ENCODE measurements at regions not wholly inside any gene's neighbourhood (a gene's known extent, or its start where the extent isn't known, plus 50 kb on each side); places are given as distances from the start of the nearest gene placed in this dataset.
A peak's percentile ranks its signal among the peaks of the same experiment; 100 is the strongest.

DNA sequence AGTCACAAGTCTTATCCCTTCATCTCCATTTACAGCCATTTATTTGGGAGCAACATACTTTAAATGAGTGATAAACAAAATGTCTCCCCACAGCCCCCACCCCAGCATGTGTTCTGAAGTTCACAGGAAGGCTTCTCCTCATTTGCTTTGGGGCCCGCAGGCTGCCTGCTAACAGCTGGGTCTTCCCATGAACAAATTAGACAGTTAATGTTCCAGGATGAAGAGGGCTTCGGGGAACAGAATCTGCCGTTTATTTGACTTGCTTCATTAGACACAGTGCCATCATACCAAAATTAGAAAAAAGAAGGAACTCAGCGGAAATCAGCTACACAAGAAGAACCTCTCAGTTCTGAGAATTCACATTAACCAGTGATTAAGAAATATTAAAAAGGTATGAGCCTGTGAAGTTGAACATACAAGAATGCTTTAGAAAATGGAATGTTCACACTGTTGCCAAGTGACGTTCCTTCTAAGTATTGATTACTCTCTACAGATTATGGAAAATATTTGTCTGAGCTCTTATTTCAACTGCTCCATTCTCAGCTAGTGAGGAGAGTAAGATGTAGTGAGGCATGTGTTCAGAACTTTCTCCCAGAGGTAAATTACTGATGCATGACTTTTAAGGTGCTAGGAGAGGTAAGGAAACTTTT, 107.5 kb upstream of the THBS1 start:
- DNase-seq (ENCODE audit: low spot score): no peak

DNA sequence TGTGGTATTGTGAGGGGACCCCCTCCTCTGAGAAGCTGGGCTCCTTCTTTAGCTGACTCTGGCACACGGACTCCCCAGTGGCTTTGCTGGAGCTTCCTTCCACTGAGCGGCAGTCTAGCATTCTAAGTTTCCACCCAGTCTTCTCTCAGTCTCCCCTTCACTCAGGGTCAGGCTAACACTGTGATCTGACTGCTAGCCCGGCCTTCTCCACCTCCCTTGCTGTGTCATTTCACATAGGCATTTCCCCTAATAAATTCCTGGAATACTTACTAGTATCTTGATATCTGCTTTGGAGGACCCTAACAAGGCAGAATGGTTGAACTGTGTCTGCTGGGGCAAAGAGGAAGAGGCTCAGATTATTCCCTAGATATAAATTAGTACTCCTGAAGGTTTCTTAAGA, 106.2 kb upstream of the THBS1 start:
- no peak for DNase-seq (ENCODE audit: low spot score)

DNA sequence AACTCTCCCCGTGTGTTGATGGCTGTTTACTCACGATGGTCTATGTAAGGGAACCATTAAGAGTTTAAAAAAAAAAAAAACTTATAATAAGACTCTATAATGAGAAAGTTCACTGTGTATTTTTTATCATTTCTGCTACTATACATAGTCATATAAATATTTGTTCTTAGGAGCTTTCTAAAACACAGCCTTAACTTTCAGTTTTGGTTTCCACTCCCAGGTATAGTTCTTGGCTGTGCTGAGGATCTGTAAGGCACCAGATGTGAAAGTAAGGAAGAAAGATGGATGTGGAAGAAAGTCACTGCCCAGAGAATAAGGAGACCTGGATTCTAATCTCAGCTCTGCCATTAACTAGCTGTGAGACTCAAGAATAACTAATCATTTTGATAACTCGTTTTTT, 101.9 kb upstream of the THBS1 start:
- DNase-seq (ENCODE audit: low spot score): no peak

DNA sequence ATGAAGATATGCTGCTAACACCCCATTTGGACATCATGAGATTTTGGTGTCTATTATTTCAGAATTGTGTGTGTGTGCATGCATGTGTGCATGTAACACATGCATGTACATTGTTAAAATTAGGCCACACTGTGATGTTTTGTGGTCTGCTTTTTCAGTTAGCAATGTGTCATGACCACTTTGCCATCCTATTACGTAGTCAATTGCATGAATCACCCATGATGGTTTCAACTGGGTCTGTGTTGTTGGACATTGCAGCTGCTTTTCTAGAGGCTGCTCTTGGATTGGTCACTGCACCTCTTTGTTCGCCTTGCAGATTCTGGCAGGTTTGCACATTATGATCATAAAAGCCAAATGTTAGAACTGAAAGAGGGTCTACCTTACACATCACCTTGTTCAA, 101.0 kb upstream of the THBS1 start:
- DNase-seq (ENCODE audit: low spot score): no peak

DNA sequence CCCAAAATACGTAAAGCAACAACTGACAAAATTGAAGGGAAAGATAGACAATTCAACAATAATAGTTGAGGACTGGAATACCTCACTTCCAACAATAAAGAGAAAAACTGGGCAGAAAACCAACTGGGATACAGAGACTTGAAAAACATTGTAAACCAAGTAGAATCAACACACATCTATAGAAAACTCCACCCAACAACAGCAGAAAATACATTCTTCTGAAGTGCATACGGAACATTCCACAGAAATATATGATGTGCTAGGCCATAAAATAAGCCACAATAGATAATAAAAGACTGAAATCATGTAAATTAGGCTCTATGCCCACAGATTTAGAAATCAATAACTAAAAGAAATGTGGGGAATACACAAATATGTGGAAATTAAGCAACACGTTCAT, 98.4 kb upstream of the THBS1 start:
- DNase-seq (ENCODE audit: low spot score): no peak

DNA sequence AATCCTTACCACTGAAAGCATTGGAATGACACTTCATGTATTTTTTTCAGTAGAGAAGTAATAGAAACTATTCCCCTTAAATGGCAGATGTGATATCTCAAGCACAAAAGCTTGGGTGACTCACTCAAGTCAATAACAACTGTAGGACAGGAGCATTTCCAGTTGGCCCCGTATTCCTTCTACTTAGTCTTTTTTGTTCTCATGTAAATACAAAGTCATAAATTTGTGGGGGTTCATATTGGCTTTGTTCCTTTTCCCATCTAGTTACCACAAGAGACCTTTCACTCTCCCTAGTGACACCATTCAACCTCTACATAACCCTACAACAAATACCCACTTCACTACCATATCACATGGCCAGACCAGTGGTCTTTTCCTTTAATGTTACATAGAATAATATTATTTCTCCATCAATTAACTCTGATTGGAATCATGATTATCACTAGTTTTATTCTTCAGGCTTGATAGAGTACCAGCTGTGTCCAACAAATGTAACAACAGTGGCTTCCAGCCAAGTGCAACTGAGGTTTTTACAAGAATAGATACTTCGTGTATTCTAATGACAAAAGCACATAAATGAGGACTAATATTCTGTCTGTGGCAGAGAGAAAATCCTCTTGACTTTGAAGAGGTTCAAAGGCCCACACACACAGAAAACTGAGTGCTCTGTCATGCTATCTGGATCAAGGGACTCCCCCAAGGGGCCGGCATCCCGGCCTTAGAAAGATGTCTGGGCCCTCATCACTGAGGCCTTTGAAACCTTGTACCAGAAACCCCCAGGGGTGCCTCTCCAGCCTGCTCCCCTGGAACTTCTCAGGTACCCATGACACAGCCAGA, 94.0 kb upstream of the THBS1 start:
- DNase-seq (ENCODE audit: low spot score): no peak

DNA sequence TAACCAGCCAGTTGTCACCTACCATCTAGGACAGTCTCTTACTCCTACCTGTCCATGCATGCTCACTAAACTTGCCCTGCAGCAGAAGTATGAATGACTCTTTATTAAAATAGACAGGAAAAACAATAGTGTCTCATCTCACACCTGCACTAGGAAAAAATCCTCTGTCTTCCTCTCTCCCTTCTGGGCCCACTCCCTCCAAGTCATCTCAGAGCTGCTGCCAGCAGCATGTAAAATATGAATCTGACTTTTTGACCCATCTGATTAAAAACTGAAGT, 93.5 kb upstream of the THBS1 start:
- no peak for DNase-seq (ENCODE audit: low spot score)

DNA sequence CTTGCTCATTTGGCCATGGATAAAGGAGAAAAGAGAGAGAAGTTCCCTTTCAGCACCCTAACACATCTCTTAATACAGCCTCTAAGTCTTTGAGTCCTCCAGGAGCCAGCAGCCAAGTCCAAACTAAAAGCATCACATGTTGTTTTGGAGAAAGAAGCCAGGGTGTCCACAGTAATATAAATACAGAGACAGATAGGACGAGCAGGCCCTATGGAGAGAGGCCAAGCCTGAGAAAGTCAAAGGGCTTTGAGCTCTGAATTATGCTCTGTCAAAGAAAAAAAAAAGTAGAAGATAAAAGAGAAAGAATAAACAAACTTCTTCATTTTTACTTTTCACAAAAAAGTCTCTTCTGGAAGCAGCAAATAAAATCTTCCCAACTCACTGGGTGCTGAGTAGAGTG, 92.4 kb upstream of the THBS1 start:
- DNase-seq (ENCODE audit: low spot score): peak; percentile 60

DNA sequence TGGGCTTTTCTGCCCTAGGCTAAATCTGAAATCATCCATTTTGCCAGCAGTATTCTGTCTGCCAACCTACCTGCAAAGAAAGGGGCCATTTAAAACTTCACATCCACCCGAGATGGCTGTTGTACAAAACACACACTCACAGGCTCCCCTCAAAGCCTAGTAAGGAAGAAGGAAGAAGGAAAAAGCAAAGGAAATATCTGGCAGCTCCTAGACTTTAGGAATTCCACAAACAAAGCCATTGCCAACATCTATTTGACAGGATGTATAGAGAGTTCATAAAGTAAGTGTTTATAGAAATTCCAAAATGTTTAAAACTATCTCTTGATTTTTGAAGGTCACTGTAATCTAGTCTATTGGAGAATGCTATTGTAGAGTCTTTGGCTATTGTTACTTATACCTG, 91.9 kb upstream of the THBS1 start:
- no peak for DNase-seq (ENCODE audit: low spot score)

DNA sequence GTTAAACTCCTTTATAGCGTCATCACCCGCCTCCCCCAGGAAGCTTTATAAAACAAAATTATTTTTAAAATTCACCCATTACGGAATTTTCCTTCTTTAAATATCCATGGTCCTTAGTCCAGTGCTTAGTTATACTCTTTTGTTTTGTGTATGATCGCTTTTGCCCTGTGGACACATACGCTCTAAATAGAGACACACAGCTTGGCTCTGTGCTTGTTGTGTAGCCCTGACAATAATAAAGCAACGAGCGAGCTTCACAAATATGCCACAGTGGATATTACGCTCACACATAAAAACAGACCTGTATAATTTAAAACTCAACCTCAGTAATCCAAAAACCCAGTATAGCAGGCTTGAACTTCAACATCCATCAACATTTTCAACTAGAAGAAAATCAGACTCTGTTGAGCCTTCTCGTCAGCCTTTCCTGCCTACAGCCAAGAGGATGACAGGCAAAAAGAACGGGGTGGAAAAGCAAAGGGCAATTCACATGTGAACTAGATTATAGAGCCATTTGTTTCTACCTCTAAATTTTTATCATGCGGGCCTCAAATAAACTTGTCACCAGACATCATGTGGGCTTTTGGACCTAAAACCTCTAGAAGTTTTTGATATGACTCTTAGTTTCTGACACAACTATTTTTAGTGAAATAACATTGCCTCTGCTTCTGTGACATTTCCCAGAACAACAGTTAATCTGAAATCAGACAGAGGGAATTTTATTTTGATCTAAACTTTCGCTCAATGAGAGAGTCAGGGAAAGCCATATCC, 89.6 kb upstream of the THBS1 start:
- no peak for DNase-seq (ENCODE audit: low spot score)

DNA sequence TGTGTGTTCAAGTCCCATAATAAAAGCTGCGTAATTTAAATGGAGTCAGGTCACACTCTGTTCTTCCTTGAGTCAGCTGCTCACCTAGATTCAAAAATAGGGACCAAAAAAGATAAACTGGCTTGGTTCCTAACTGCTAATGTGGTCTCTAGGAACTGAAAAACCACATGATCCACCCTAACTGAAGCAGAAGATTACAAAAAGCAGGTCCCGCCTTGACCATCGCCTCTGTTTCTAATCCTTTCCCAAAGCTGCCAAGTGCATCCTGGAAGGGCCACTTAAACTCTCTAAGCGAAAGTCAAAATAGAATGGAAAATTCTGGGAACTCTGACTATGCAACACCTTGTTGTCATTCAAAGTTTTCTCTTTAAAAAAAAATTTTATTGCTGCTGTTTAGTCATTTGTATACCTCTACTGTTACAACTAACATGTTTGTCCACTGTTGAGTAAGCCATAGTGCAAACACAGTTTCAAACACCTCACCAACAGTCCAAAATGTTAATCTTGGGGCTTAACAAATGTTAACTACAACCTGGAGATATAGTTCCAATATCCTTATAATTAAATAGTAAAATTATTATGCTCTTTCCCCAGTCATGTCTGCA, 88.9 kb upstream of the THBS1 start:
- no peak for DNase-seq (ENCODE audit: low spot score)

DNA sequence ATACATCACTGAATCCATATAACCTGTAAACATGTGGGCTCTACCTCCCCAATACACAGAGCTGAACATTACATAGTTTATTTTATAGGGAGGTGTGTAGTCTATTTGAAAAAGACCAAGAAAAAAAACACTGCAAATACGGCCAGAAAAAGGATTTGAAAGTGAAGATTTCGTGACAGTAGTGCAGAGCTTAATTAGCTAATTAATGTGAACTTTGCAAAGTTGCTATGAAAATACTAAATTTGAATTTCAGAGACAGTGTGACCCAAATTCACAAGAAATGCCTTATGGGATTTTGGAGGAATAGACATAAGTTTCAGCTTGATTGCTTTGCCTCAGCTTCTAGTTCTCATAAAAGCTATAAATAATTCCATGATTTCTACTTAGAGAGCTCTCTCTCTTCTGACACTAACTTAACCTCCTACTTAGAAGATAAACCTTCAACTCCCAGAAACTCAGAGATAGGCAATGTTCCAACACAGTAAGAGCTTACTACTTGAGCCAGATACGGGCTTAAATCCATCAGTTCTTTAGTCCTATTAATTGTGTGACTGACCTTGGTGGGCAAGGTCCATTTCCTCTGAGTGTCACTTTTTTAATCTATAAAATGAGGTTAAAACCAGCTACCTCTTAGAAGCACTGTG, 87.3 kb upstream of the THBS1 start:
- no peak for DNase-seq (ENCODE audit: low spot score)

DNA sequence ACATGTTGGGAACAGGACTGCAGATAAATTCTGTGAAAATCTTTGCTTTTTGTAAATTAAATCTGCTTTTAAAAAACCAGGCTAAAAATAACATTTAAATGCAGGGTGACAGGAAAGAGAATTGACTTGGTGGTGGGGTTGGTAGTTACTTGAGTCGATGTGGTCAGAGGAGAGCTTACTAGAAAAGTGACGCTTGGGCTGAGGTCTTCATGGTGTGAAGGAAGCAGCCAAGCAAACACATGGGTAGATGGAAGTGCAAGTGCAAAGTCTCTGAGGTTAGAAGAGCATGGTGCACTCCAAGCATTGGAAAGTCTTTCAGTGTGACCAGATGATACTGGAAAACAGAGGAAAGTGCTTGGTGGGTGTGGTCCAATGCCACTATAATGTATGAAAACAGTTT, 86.4 kb upstream of the THBS1 start:
- DNase-seq (ENCODE audit: low spot score): no peak

DNA sequence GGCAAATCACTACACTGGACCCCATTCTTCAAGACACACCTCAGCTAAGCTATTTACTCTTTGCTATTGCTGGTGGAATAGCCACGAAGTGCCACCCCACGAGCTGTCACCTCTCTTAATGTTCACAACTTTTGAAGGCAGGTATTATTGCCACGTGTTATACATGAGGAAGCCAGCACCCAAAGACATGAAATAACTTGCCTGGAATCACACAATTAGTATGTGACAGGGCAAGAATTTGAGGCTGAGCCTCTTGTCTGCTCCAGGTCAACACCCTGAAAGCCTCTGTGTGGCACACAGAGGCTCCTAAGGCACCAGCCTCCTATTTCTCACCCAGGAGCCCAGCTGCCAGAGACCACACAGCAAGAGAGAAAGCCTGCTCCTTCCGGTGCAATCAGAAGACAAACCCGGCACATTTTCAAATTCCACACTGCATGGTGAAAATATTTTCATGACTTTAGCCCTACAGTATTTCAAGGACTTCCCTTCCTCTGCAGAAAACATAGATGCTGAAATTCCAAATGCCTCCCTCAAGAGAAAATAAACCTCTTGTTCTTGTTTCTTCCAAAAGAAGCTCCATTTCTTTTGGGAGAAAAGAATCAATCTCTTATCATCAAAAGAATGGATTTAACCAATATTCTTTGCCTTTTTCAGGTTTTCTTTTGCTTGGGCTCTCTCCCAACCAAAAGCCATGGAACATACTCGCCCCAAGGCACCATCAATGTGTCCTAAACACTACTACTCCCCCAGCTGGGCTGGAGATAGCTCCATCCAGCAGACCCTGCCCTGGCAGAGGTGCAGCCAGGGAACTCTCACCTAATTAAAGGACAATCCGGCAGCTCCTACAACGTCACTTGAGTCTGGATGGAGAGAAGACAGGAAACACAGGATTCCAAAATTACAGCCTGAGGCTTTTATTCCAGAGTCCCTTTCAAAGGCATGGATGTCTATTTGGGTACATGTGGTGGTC, 84.7 kb upstream of the THBS1 start:
- DNase-seq (ENCODE audit: low spot score): no peak

DNA sequence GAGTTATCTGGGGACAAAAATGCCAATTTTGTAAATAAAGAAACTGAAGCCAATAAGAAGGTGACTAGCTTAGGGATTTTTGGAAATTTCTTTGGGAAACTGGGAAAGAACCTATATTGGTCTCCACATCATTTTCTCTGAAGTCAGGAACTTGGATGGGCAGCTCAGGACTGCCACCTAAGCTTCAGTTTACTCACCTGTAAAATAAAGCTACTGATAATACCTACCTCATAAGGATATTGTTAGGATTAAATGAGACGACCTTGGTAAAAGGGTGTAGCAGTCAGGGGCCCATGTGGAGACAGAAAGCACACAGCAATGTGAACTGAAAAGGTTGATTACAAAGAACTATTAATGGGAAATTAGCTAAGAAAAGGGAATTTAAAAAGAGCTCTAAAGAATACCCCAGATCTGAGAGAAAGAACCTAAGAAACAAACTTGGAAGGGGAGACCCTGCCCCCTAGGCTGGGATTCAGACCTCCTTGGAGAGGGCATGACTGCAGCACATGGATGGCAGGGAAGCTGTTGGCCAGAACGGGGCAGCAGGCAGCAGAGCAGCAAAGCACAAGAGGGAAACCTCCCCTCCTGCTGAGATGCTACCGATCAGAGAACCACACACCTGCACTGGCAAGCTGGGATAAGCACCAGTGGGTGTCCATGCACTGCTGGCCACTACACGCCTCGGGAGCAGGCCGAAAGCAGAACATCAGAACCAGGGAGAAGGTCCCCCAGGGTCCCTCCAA, 83.7 kb upstream of the THBS1 start:
- DNase-seq (ENCODE audit: low spot score): no peak

DNA sequence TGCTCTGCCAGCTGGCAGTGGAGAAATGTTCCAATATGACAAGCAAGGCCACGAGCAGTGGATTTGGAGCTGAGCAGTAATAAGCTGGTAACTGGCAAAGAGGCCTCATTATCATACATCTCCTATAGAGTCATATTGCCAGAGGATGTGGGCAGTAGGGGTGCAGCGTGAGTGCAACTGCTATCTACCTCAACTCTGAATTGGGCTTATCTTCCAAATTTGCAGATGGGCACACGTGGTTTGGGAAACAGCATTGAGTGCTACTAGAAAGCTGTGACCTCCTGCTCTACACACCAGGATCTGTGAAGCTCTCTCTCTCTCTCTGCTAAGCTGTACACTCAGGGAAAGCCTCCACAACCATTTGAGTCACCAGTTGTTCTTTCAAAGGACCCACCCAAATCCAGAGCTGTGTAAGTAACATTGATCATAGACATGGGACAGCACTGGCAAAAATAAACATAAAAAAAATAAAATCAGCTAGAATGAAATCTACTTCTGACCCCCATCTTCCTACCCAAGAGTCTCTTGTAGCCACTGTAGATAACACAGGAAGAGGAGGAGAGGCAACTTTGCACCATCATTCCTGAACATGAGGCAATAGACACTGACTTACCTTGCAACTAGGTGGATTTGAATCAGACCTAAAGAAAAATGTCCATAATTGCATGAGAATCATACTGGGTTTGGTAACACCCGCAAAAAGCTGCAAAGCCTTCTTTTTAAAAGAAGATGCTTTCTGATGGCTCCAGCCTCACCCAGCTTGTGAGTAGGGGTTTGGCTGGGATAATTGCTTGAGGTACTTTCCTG, 82.9 kb upstream of the THBS1 start:
- no peak for DNase-seq (ENCODE audit: low spot score)

DNA sequence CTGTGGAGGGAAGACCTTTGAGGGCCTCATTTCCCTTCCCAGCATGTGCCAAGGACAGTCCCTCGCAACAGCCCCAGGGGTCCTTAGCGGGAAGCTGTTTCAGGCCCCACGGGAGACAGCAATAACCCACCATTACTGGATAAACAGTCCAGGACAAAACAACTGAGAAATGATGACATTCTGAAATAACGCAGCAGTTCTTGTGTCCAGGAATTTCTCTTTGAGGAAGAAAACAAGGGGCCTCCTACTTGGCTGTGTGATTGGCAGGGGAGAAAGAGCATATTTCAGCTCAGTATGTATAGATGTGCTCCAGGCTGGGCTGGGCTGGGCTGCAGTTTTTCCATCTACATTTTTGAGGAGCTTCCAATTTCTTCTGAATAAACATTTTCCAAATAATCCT, 82.2 kb upstream of the THBS1 start:
- no peak for DNase-seq (ENCODE audit: low spot score)

DNA sequence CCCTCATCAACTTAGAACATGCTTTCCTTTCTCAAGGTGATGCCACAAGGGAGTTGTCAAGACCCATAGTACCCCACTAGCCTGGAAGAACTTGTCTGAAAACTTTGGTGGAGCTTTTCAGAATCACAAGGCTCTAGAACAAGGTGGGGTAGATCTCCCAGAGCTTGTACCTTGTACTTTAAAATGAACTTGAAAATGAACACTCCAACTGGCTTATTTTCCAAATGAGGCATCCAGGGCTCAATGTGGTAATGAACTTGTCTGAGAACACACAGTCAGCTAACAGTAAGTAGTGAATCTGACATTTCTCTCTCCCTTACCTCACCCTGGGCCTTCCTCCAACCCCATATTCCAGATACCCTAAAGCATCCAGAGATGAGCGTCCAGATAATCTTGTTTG, 81.8 kb upstream of the THBS1 start:
- no peak for DNase-seq (ENCODE audit: low spot score)

DNA sequence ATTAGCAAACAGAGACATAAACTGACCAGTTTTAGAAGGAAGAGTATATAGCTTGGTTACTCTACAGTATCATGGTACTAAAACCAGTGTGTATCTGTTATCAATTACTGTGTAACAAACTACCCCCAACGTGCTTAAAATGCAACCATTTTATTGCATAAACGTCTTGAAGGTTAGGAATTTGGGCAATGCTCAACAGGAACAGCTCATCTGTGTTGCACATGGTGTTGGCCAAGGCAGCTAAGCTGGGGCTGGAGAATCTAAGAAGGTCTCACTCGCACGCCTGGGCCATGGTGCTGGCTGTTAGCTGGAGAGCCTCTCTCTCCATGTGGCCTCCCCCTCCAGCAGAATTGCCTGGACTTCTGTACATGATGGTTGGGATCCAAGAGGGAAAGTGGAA, 81.2 kb upstream of the THBS1 start:
- DNase-seq (ENCODE audit: low spot score): no peak

Data from ureter (tissue), 1 donor.